ENCODE measurements at regions not wholly inside any gene's neighbourhood (a gene's known extent, or its start where the extent isn't known, plus 50 kb on each side); places are given as distances from the start of the nearest gene placed in this dataset.
A peak's percentile ranks its signal among the peaks of the same experiment; 100 is the strongest.

- no TSS peak for BruUV-seq (replicated peaks)
- H3K9me3 Mint-ChIP-seq (ENCODE audit: low read depth, unreplicated experiment), result no peaks in the 10 kb centered on the region
- CTCF ChIA-PET, result no interaction called here
- H3K27ac Mint-ChIP-seq (ENCODE audit: unreplicated experiment), result no peak overlapping the region
- H3K4me3 Mint-ChIP-seq (ENCODE audit: low read depth, unreplicated experiment), result no peak overlapping the region
- intact Hi-C loops (cut with micrococcal nuclease; ENCODE audit: unreplicated experiment), result no loop called here
- H3K4me1 Mint-ChIP-seq (ENCODE audit: low read depth, unreplicated experiment), result peaks cover 15% of the 10 kb centered on the region
- no peak for DNase-seq
- no peak for TF ChIP-seq CTCF (IDR thresholded peaks at IDR 0.05; ENCODE audit: unreplicated experiment)
- H3K36me3 Mint-ChIP-seq (ENCODE audit: insufficient read depth, unreplicated experiment), result peaks cover 20% of the 10 kb centered on the region
- H3K27me3 Mint-ChIP-seq (ENCODE audit: unreplicated experiment), result peaks cover 14% of the 10 kb centered on the region
Observed at GRCh38 chr1:9427388-9427787, 111.9 kb upstream of the SLC25A33 start.

DNA sequence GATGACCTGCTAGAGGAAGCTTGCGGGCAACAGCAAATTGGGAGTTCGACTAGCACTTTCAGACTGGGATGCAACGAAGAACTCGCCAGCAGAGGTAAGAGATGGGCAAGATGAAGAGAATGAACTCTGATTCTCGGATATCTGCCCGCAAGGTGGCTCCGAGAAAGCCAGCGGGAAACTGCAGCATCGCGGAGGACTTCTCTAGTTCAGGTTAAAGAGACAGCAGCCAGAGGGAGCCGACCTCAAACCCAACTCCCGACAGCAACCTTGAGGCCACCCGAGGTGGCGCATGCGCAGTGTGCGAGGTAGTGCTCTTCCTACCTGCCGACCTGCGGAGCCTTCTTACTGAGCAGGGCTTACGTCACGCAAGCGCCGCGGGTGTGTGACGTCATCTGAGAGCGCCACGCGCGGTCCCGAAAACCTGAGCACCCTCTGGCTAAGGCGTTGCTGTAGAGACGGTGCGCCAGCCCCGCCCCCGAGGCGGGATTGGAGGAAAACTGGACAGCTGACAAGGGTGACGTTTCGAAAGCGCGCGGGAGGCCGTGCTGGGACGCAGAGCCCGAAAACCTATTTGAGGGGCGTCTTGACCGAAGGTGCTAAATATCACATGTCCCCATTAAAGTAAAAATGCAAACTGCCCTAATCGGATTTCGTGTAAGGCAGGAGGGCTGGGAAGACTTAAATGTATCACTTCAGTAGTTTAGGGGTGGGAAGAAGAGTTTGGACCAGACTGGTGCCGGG, 110.5 kb upstream of the SLC25A33 start:
- H3K9me3 Mint-ChIP-seq (ENCODE audit: low read depth, unreplicated experiment), result no peaks in the 10 kb centered on the region
- intact Hi-C loops (cut with micrococcal nuclease; ENCODE audit: unreplicated experiment), result no loop called here
- peak; percentile 97 for DNase-seq
- peaks cover 20% of the 10 kb centered on the region for H3K36me3 Mint-ChIP-seq (ENCODE audit: insufficient read depth, unreplicated experiment)
- no TSS peak for BruUV-seq (replicated peaks)
- H3K27ac Mint-ChIP-seq (ENCODE audit: unreplicated experiment), result peak overlapping the region; percentile 76
- H3K27me3 Mint-ChIP-seq (ENCODE audit: unreplicated experiment), result peaks cover 2% of the 10 kb centered on the region
- CTCF ChIA-PET, result interaction anchor here (0.5 to 0.6 kb wide), 2 partner anchors 211 to 279 kb away, joined by 3 read pairs; no protein-coding TSS in a partner anchor
- no peak for TF ChIP-seq CTCF (IDR thresholded peaks at IDR 0.05; ENCODE audit: unreplicated experiment)
- H3K4me1 Mint-ChIP-seq (ENCODE audit: low read depth, unreplicated experiment), result peaks cover 15% of the 10 kb centered on the region
- peak overlapping the region; percentile 80 for H3K4me3 Mint-ChIP-seq (ENCODE audit: low read depth, unreplicated experiment)

DNA sequence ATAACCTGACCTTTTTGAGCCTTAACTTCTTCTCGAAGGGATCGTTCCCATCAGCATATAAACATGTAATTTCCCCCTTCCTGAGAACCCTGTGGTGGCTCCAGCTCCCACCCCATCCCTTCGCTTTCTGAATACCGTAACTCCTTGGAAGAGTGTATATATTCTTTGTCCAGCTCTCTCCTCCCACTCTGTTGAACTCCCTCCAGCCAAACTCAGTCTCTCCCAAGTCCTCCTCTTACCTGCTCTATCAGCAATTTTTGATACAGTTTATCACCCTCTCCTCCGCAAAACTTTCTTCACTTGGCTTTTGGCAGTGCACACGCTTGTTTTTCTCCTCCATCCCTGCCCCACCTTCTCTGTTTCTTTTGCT, 109.9 kb upstream of the SLC25A33 start:
- peak overlapping the region; percentile 76 for H3K27ac Mint-ChIP-seq (ENCODE audit: unreplicated experiment)
- no peak for DNase-seq
- peaks cover 15% of the 10 kb centered on the region for H3K4me1 Mint-ChIP-seq (ENCODE audit: low read depth, unreplicated experiment)
- H3K4me3 Mint-ChIP-seq (ENCODE audit: low read depth, unreplicated experiment), result peak overlapping the region; percentile 80
- peaks cover 20% of the 10 kb centered on the region for H3K36me3 Mint-ChIP-seq (ENCODE audit: insufficient read depth, unreplicated experiment)
- H3K27me3 Mint-ChIP-seq (ENCODE audit: unreplicated experiment), result no peaks in the 10 kb centered on the region
- intact Hi-C loops (cut with micrococcal nuclease; ENCODE audit: unreplicated experiment), result no loop called here
- BruUV-seq (replicated peaks), result TSS peak; percentile 61
- CTCF ChIA-PET, result interaction anchor here (0.5 kb wide), 1 partner anchor 280 kb away, joined by 3 read pairs; no protein-coding TSS in a partner anchor
- no peak for TF ChIP-seq CTCF (IDR thresholded peaks at IDR 0.05; ENCODE audit: unreplicated experiment)
- H3K9me3 Mint-ChIP-seq (ENCODE audit: low read depth, unreplicated experiment), result no peaks in the 10 kb centered on the region

GRCh38 chr1:9434247-9435152, 104.8 kb upstream of the SLC25A33 start:
- Mint-ChIP-seq H3K9me3 (ENCODE audit: low read depth, unreplicated experiment) (no peaks in the 10 kb centered on the region), H3K4me3 (ENCODE audit: low read depth, unreplicated experiment) (no peak overlapping the region), H3K27me3 (ENCODE audit: unreplicated experiment) (no peaks in the 10 kb centered on the region), H3K36me3 (ENCODE audit: insufficient read depth, unreplicated experiment) (peaks cover 4% of the 10 kb centered on the region), H3K27ac (ENCODE audit: unreplicated experiment) (no peak overlapping the region), H3K4me1 (ENCODE audit: low read depth, unreplicated experiment) (peaks cover 27% of the 10 kb centered on the region)
- no TSS peak for BruUV-seq (replicated peaks)
- CTCF ChIA-PET, result interaction anchor here (0.6 kb wide), 1 partner anchor 8 kb away, joined by 6 read pairs; no protein-coding TSS in a partner anchor
- DNase-seq, result no peak
- intact Hi-C loops (cut with micrococcal nuclease; ENCODE audit: unreplicated experiment), result no loop called here
- no peak for TF ChIP-seq CTCF (IDR thresholded peaks at IDR 0.05; ENCODE audit: unreplicated experiment)
